Cerebellar nuclear complex (tissue), 1 donor: ENCODE measurements at regions not wholly inside any gene's neighbourhood (a gene's known extent, or its start where the extent isn't known, plus 50 kb on each side); places are given as distances from the start of the nearest gene placed in this dataset.

Experiments used
- DNase-seq, 2 experiments: peaks; one replicate each; lab custom pipeline; 2025; lab: John Stamatoyannopoulos, UW

- no peak for DNase-seq
Measured at GRCh38 chr10:121101561-121101960, 250.4 kb downstream of the WDR11 start.

GRCh38 chr10:121102706-121103105, 251.5 kb downstream of the WDR11 start:
- no peak for DNase-seq

- no peak for DNase-seq
Measured at GRCh38 chr10:121104476-121105111, 253.4 kb downstream of the WDR11 start.

- DNase-seq, result no peak
Measured at GRCh38 chr10:121106611-121107010, 255.4 kb downstream of the WDR11 start.

- no peak for DNase-seq
Measured at GRCh38 chr10:121108051-121108450, 256.9 kb downstream of the WDR11 start.

GRCh38 chr10:121110369-121110768, 259.2 kb downstream of the WDR11 start:
- DNase-seq, result no peak

GRCh38 chr10:121112136-121112535, 261.0 kb downstream of the WDR11 start:
- no peak for DNase-seq

GRCh38 chr10:121112579-121113384, 261.6 kb downstream of the WDR11 start:
- no peak for DNase-seq

GRCh38 chr10:121113385-121113696, 262.2 kb downstream of the WDR11 start:
- DNase-seq, result no peak

GRCh38 chr10:121113911-121114310, 262.7 kb downstream of the WDR11 start:
- no peak for DNase-seq

GRCh38 chr10:121115154-121115553, 264.0 kb downstream of the WDR11 start:
- no peak for DNase-seq

GRCh38 chr10:121121462-121121861, 270.3 kb downstream of the WDR11 start:
- no peak for DNase-seq

GRCh38 chr10:121127151-121127906, 276.2 kb downstream of the WDR11 start:
- DNase-seq, result no peak

- no peak for DNase-seq
Measured at GRCh38 chr10:121128164-121128563, 277.0 kb downstream of the WDR11 start.

GRCh38 chr10:121129266-121129665, 278.1 kb downstream of the WDR11 start:
- no peak for DNase-seq

- no peak for DNase-seq
Measured at GRCh38 chr10:121130382-121130781, 279.2 kb downstream of the WDR11 start.

GRCh38 chr10:121131014-121131413, 279.9 kb downstream of the WDR11 start:
- DNase-seq, result no peak

- DNase-seq, result no peak
Measured at GRCh38 chr10:121131426-121132265, 280.5 kb downstream of the WDR11 start.

GRCh38 chr10:121132273-121132672, 281.1 kb downstream of the WDR11 start:
- DNase-seq, result no peak

- no peak for DNase-seq
Measured at GRCh38 chr10:121133901-121134300, 282.7 kb downstream of the WDR11 start.

GRCh38 chr10:121134711-121135110, 283.5 kb downstream of the WDR11 start:
- DNase-seq, result no peak

GRCh38 chr10:121135512-121135911, 284.4 kb downstream of the WDR11 start:
- DNase-seq, result no peak
